ENCODE measurements at regions not wholly inside any gene's neighbourhood (a gene's known extent, or its start where the extent isn't known, plus 50 kb on each side); places are given as distances from the start of the nearest gene placed in this dataset.
A peak's percentile ranks its signal among the peaks of the same experiment; 100 is the strongest.

- no peak for TF ChIP-seq USF1 (IDR thresholded peaks at IDR 0.05; ENCODE audit: borderline replicate concordance, low read depth)
Observed at GRCh38 chr6:22149096-22149495, 147.7 kb downstream of the PRL start (continued).

- no peaks in the 10 kb centered on the region for H3K9me3 ChIP-seq
- H3K4me1 ChIP-seq (ENCODE audit: control insufficient read depth in 1 of 2, insufficient read depth in 2 of 2, low read depth in 1 of 2, low read length in 1 of 2): peaks cover 16 to 27% of the 10 kb centered on the region in 2 experiments; a peak in 3 of 4 replicates
- H3F3A ChIP-seq (replicated peaks; ENCODE audit: insufficient read depth): peaks cover 7% of the 10 kb centered on the region
- H3K4me2 ChIP-seq: 0 out of 2 replicates have a peak overlapping the region, but pooled peaks have one; percentile 89
- CTCF ChIA-PET: interaction anchor here (0.8 to 6.2 kb wide), 7 partner anchors 9 to 1509 kb away, joined by 3 to 64 read pairs (median 3); partner anchors contain the start of gene SOX4
- no peaks in the 10 kb centered on the region for H3K79me2 ChIP-seq (ENCODE audit: insufficient read depth)
- no peaks in the 10 kb centered on the region for H3K9me2 ChIP-seq
- peak; percentile 62 for DNase-seq
- WGBS (ENCODE audit: low lambda C conversion rate): 61% methylated on average over 11 of the region's 11 CpGs
- POLR2A ChIA-PET: interaction anchor here (0.7 to 6.0 kb wide), 8 partner anchors 145 to 1296 kb away, joined by 4 to 173 read pairs (median 14); partner anchors contain the start of gene SOX4
- H3K36me3 ChIP-seq (replicated peaks in 1 of 2; ENCODE audit: control insufficient read depth in 1 of 2, insufficient read depth in 2 of 2, low read length in 1 of 2): peaks cover 0 to 6% of the 10 kb centered on the region in 2 experiments
- H2AFZ ChIP-seq (ENCODE audit: low read depth): no peak overlapping the region
- H3K4me3 ChIP-seq (ENCODE audit: low read depth in 2 of 2, low read length in 1 of 2): peak overlapping the region in 1 of 2 experiments; percentile 75; a peak in 2 of 4 replicates
- peak overlapping the region in 1 of 2 experiments; percentile 99; a peak in 2 of 4 replicates for H3K27ac ChIP-seq (ENCODE audit: low read depth in 2 of 2, low read length in 1 of 2)
- no peak for TF ChIP-seq GABPA (IDR thresholded peaks at IDR 0.05; ENCODE audit: low read depth)
- peak; percentile 98 for TF ChIP-seq RFX5 (IDR thresholded peaks at IDR 0.05; ENCODE audit: low read length)
- no peak for TF ChIP-seq POLR2AphosphoS5 (IDR thresholded peaks at IDR 0.05; ENCODE audit: low read depth, low read length)
- no peak for TF ChIP-seq TEAD4 (IDR thresholded peaks at IDR 0.05; ENCODE audit: borderline replicate concordance, insufficient read depth)
- TF ChIP-seq TAF1 (IDR thresholded peaks at IDR 0.05; ENCODE audit: borderline replicate concordance, low read depth, low read length): no peak
- TF ChIP-seq EP300 (IDR thresholded peaks at IDR 0.05; ENCODE audit: borderline replicate concordance in 1 of 2, low read depth in 1 of 2, low read length in 1 of 2): peak in 1 of 2 experiments; percentile 77; a peak in 2 of 4 replicates
- no peak for TF ChIP-seq CTCF (IDR thresholded peaks at IDR 0.05)
- TF ChIP-seq USF2 (IDR thresholded peaks at IDR 0.05; ENCODE audit: borderline replicate concordance, low read depth, low read length): no peak
- no peak for TF ChIP-seq TCF12 (IDR thresholded peaks at IDR 0.05)
- TF ChIP-seq MEF2A (IDR thresholded peaks at IDR 0.05; ENCODE audit: borderline replicate concordance, low read depth): no peak
- no peak for TF ChIP-seq PBX3 (IDR thresholded peaks at IDR 0.05)
- peak; percentile 62 for TF ChIP-seq RCOR1 (IDR thresholded peaks at IDR 0.05; ENCODE audit: low read length)
- TF ChIP-seq FOXM1 (IDR thresholded peaks at IDR 0.05; ENCODE audit: low read depth): no peak
- no peak for TF ChIP-seq REST (IDR thresholded peaks at IDR 0.05; ENCODE audit: low read depth, low read length)
- peak; percentile 6; the same call in 1 of the 2 replicates for TF ChIP-seq SMC3 (IDR thresholded peaks at IDR 0.05; ENCODE audit: low read depth, low read length)
- no peak for TF ChIP-seq NFIC (IDR thresholded peaks at IDR 0.05; ENCODE audit: borderline replicate concordance)
- TF ChIP-seq RAD21 (IDR thresholded peaks at IDR 0.05; ENCODE audit: low read length): peak; percentile 13; the same call in 1 of the 2 replicates
- no peaks in the 10 kb centered on the region for H3K27me3 ChIP-seq (ENCODE audit: insufficient read depth)
- H3K9ac ChIP-seq: no peak overlapping the region
- H4K20me1 ChIP-seq (ENCODE audit: insufficient read depth): no peaks in the 10 kb centered on the region
Observed at GRCh38 chr6:22149501-22150367, 147.1 kb downstream of the PRL start.
